ENCODE measurements at regions not wholly inside any gene's neighbourhood (a gene's known extent, or its start where the extent isn't known, plus 50 kb on each side); places are given as distances from the start of the nearest gene placed in this dataset.
"Not testable (repeated sequence)": the region's sequence is repeated elsewhere in the genome, so short reads cannot be mapped to it uniquely, and the experiment has no call there.

DNA sequence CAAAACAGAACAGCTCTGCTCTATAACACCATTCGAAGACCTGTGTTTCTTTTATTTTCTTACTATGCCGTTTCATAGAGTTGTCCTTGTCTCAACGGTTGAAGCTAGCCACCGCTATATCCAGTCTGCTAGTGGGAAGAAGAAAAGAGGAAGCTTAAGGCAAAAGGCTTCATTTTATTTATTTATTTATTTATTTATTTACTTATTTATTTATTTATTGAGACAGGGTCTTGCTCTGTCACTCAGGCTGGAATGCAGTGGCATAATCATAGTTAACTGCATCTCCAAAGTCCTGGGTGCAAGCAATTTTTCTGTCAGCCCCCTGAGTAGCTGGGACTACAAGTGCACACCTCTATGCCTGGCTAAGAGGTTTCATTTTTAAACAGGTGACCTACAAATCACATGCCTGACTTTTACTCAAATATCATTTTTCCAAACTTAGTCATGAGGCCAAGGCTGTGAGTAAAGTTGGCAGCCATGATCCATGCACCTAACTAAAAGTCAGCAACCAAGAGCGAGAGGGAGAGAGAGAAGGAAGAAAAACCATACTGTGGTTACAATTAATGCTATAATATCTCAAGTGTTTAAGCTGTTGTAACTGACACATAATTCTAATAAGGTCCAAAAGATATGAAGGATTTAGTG, 1305.3 kb upstream of the LRRTM3 start:
- Histone ChIP-seq H3K36me3 (ENCODE audit: control insufficient read depth in 2 of 2, insufficient read depth in 2 of 2, low read length in 1 of 2) (no peaks in the 10 kb centered on the region), H3K9me3 (ENCODE audit: control insufficient read depth in 2 of 2, insufficient read depth in 1 of 2, low read length in 1 of 2) (no peaks in the 10 kb centered on the region), H3K27me3 (ENCODE audit: control insufficient read depth in 2 of 2, insufficient read depth in 1 of 2, low read length in 1 of 2) (no peaks in the 10 kb centered on the region), H3K4me3 (ENCODE audit: low read length in 2 of 2) (no peak overlapping the region), H3K27ac (ENCODE audit: low read depth in 1 of 2, low read length in 1 of 2) (no peak overlapping the region), H3K4me1 (ENCODE audit: control insufficient read depth in 2 of 2, insufficient read depth in 2 of 2, low read length in 2 of 2) (no peaks in the 10 kb centered on the region)
- no peak for DNase-seq (ENCODE audit: low read depth in 6 of 9, low spot score in 9 of 9)
- 97% methylated on average over 5 of the region's 5 CpGs for WGBS

- H3K27ac ChIP-seq (ENCODE audit: low read depth in 1 of 2, low read length in 1 of 2) = no peak overlapping the region
- no peaks in the 10 kb centered on the region for H3K27me3 ChIP-seq (ENCODE audit: control insufficient read depth in 2 of 2, insufficient read depth in 1 of 2, low read length in 1 of 2)
- 92% methylated on average over 2 of the region's 2 CpGs for WGBS
- no peak for DNase-seq (ENCODE audit: low read depth in 6 of 9, low spot score in 9 of 9)
- no peak overlapping the region for H3K4me3 ChIP-seq (ENCODE audit: low read length in 2 of 2)
- H3K9me3 ChIP-seq (ENCODE audit: control insufficient read depth in 2 of 2, insufficient read depth in 1 of 2, low read length in 1 of 2) = no peaks in the 10 kb centered on the region
- no peaks in the 10 kb centered on the region for H3K36me3 ChIP-seq (ENCODE audit: control insufficient read depth in 2 of 2, insufficient read depth in 2 of 2, low read length in 1 of 2)
- H3K4me1 ChIP-seq (ENCODE audit: control insufficient read depth in 2 of 2, insufficient read depth in 2 of 2, low read length in 2 of 2) = no peaks in the 10 kb centered on the region
These were observed 1303.2 kb upstream of the LRRTM3 start for GRCh38 chr10:65622608-65623007.

GRCh38 chr10:65628493-65629139, 1297.2 kb upstream of the LRRTM3 start:
- WGBS = 92% methylated on average over 6 of the region's 6 CpGs
- DNase-seq (ENCODE audit: low read depth in 6 of 9, low spot score in 9 of 9) = no peak
- Histone ChIP-seq H3K36me3 (ENCODE audit: control insufficient read depth in 2 of 2, insufficient read depth in 2 of 2, low read length in 1 of 2) (no peaks in the 10 kb centered on the region), H3K4me1 (ENCODE audit: control insufficient read depth in 2 of 2, insufficient read depth in 2 of 2, low read length in 2 of 2) (no peaks in the 10 kb centered on the region), H3K27me3 (ENCODE audit: control insufficient read depth in 2 of 2, insufficient read depth in 1 of 2, low read length in 1 of 2) (no peaks in the 10 kb centered on the region), H3K27ac (ENCODE audit: low read depth in 1 of 2, low read length in 1 of 2) (no peak overlapping the region), H3K9me3 (ENCODE audit: control insufficient read depth in 2 of 2, insufficient read depth in 1 of 2, low read length in 1 of 2) (no peaks in the 10 kb centered on the region), H3K4me3 (ENCODE audit: low read length in 2 of 2) (no peak overlapping the region)

GRCh38 chr10:65660006-65660405, 1265.8 kb upstream of the LRRTM3 start:
- WGBS = 92% methylated on average over 1 of the region's 1 CpG

GRCh38 chr10:65670087-65670486, 1255.7 kb upstream of the LRRTM3 start:
- H3K9me3 ChIP-seq (ENCODE audit: control insufficient read depth in 2 of 2, insufficient read depth in 1 of 2, low read length in 1 of 2) = no peaks in the 10 kb centered on the region
- no peak overlapping the region for H3K27ac ChIP-seq (ENCODE audit: low read depth in 1 of 2, low read length in 1 of 2)
- no peaks in the 10 kb centered on the region for H3K4me1 ChIP-seq (ENCODE audit: control insufficient read depth in 2 of 2, insufficient read depth in 2 of 2, low read length in 2 of 2)
- H3K27me3 ChIP-seq (ENCODE audit: control insufficient read depth in 2 of 2, insufficient read depth in 1 of 2, low read length in 1 of 2) = no peaks in the 10 kb centered on the region
- DNase-seq (ENCODE audit: low read depth in 6 of 9, low spot score in 9 of 9) = no peak
- 28% methylated on average over 3 of the region's 3 CpGs for WGBS
- no peak overlapping the region for H3K4me3 ChIP-seq (ENCODE audit: low read length in 2 of 2)
- no peaks in the 10 kb centered on the region for H3K36me3 ChIP-seq (ENCODE audit: control insufficient read depth in 2 of 2, insufficient read depth in 2 of 2, low read length in 1 of 2)

More at GRCh38 chr10:65660006-65660405, 1265.8 kb upstream of the LRRTM3 start:
- no peaks in the 10 kb centered on the region for H3K27me3 ChIP-seq (ENCODE audit: control insufficient read depth in 2 of 2, insufficient read depth in 1 of 2, low read length in 1 of 2)
- no peak overlapping the region for H3K4me3 ChIP-seq (ENCODE audit: low read length in 2 of 2)
- H3K9me3 ChIP-seq (ENCODE audit: control insufficient read depth in 2 of 2, insufficient read depth in 1 of 2, low read length in 1 of 2) = no peaks in the 10 kb centered on the region
- no peaks in the 10 kb centered on the region for H3K36me3 ChIP-seq (ENCODE audit: control insufficient read depth in 2 of 2, insufficient read depth in 2 of 2, low read length in 1 of 2)
- no peaks in the 10 kb centered on the region for H3K4me1 ChIP-seq (ENCODE audit: control insufficient read depth in 2 of 2, insufficient read depth in 2 of 2, low read length in 2 of 2)
- H3K27ac ChIP-seq (ENCODE audit: low read depth in 1 of 2, low read length in 1 of 2) = no peak overlapping the region
- no peak for DNase-seq (ENCODE audit: low read depth in 6 of 9, low spot score in 9 of 9)

- H3K4me1 ChIP-seq (ENCODE audit: control insufficient read depth in 2 of 2, insufficient read depth in 2 of 2, low read length in 2 of 2); DNase-seq (ENCODE audit: low read depth in 6 of 9, low spot score in 9 of 9); H3K9me3 ChIP-seq (ENCODE audit: control insufficient read depth in 2 of 2, insufficient read depth in 1 of 2, low read length in 1 of 2); H3K36me3 ChIP-seq (ENCODE audit: control insufficient read depth in 2 of 2, insufficient read depth in 2 of 2, low read length in 1 of 2); H3K27me3 ChIP-seq (ENCODE audit: control insufficient read depth in 2 of 2, insufficient read depth in 1 of 2, low read length in 1 of 2); H3K27ac ChIP-seq (ENCODE audit: low read depth in 1 of 2, low read length in 1 of 2); H3K4me3 ChIP-seq (ENCODE audit: low read length in 2 of 2): not testable (repeated sequence)
- 84% methylated on average over 1 of the region's 1 CpG for WGBS
These were observed 1255.2 kb upstream of the LRRTM3 start for GRCh38 chr10:65670596-65670995.

GRCh38 chr10:65675236-65675635, 1250.6 kb upstream of the LRRTM3 start:
- no peak for DNase-seq (ENCODE audit: low read depth in 6 of 9, low spot score in 9 of 9)
- no peaks in the 10 kb centered on the region for H3K36me3 ChIP-seq (ENCODE audit: control insufficient read depth in 2 of 2, insufficient read depth in 2 of 2, low read length in 1 of 2)
- no peaks in the 10 kb centered on the region for H3K9me3 ChIP-seq (ENCODE audit: control insufficient read depth in 2 of 2, insufficient read depth in 1 of 2, low read length in 1 of 2)
- WGBS = over 99% methylated on average over 7 of the region's 7 CpGs
- H3K27me3 ChIP-seq (ENCODE audit: control insufficient read depth in 2 of 2, insufficient read depth in 1 of 2, low read length in 1 of 2) = no peaks in the 10 kb centered on the region
- H3K4me3 ChIP-seq (ENCODE audit: low read length in 2 of 2) = no peak overlapping the region
- H3K4me1 ChIP-seq (ENCODE audit: control insufficient read depth in 2 of 2, insufficient read depth in 2 of 2, low read length in 2 of 2) = no peaks in the 10 kb centered on the region
- H3K27ac ChIP-seq (ENCODE audit: low read depth in 1 of 2, low read length in 1 of 2) = no peak overlapping the region

DNA sequence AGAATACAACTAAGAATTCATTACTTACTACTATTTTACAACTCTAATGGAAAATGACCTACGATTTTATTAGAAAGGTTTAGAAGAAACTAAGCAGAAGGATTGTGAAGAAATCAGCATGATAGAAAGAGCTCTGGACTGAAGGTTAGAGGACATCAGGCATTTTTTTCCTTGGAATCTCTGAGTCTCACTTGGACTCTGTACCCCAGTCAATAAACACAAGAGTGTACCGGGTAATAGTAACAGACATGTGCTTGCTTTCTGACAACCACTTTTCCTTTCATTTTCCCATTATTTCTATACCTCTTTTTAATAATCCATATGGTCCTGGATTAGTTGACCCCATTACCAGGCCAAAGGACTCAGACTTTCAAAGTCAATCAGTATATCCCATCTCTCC, 1240.9 kb upstream of the LRRTM3 start:
- H3K4me3 ChIP-seq (ENCODE audit: low read length in 2 of 2) = no peak overlapping the region
- no peaks in the 10 kb centered on the region for H3K27me3 ChIP-seq (ENCODE audit: control insufficient read depth in 2 of 2, insufficient read depth in 1 of 2, low read length in 1 of 2)
- 93% methylated on average over 2 of the region's 2 CpGs for WGBS
- no peaks in the 10 kb centered on the region for H3K36me3 ChIP-seq (ENCODE audit: control insufficient read depth in 2 of 2, insufficient read depth in 2 of 2, low read length in 1 of 2)
- H3K4me1 ChIP-seq (ENCODE audit: control insufficient read depth in 2 of 2, insufficient read depth in 2 of 2, low read length in 2 of 2) = no peaks in the 10 kb centered on the region
- no peak overlapping the region for H3K27ac ChIP-seq (ENCODE audit: low read depth in 1 of 2, low read length in 1 of 2)
- no peaks in the 10 kb centered on the region for H3K9me3 ChIP-seq (ENCODE audit: control insufficient read depth in 2 of 2, insufficient read depth in 1 of 2, low read length in 1 of 2)
- no peak for DNase-seq (ENCODE audit: low read depth in 6 of 9, low spot score in 9 of 9)

DNA sequence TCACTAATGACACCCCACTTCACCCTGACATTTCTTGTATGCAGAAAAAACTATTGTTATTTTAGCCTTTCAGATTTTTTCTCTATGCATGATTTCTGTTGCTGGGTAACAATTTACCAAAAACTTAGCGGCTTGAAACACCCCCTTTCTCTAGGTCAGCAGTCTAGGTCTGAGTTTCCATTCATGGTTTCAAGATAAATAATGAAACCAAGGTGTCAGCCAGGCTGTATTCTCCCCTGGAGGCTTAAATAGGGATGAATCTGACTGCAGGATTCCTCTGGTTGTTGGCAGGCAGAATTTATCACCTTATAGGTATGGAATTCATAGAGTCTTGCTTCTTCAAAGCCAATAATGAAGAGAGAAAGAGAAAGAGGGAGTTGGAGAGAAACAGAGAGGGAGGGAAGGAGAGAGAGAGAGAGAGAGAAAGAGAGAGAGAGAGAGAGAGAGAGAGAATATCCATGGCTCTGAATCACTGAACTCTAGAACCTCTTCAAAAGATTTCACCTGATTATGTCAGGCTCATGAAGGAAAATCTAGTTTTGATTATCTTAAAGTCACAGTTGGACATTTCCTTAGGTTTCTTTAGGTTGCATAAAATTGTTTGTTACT, 1224.6 kb upstream of the LRRTM3 start:
- H3K4me1 ChIP-seq (ENCODE audit: control insufficient read depth in 2 of 2, insufficient read depth in 2 of 2, low read length in 2 of 2) = no peaks in the 10 kb centered on the region
- no peaks in the 10 kb centered on the region for H3K9me3 ChIP-seq (ENCODE audit: control insufficient read depth in 2 of 2, insufficient read depth in 1 of 2, low read length in 1 of 2)
- no peaks in the 10 kb centered on the region for H3K27me3 ChIP-seq (ENCODE audit: control insufficient read depth in 2 of 2, insufficient read depth in 1 of 2, low read length in 1 of 2)
- H3K4me3 ChIP-seq (ENCODE audit: low read length in 2 of 2) = no peak overlapping the region
- no peak overlapping the region for H3K27ac ChIP-seq (ENCODE audit: low read depth in 1 of 2, low read length in 1 of 2)
- DNase-seq (ENCODE audit: low read depth in 6 of 9, low spot score in 9 of 9) = no peak
- WGBS = 90% methylated on average over 1 of the region's 1 CpG
- no peaks in the 10 kb centered on the region for H3K36me3 ChIP-seq (ENCODE audit: control insufficient read depth in 2 of 2, insufficient read depth in 2 of 2, low read length in 1 of 2)

Data from thymus (tissue), 11 donors.